ENCODE measurements at regions not wholly inside any gene's neighbourhood (a gene's known extent, or its start where the extent isn't known, plus 50 kb on each side); places are given as distances from the start of the nearest gene placed in this dataset.

DNA sequence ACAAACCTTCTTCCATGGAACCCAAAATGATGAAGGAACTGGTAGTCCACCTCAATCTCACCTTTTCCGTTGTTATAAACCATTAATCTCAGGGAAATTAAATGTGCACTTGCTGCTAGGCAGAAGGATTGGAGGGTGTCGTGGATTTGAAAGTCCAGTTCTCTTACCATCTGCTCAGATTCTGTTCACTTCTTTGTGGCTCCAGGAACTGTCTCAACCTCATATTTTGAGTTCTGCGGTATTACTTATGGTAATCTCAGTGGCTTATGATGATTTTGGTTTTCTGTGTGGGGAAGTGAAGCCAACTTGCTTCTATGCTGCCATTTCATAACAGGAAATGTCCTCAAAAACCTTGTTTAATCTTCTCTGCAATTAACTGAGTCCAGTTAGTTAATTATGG, 136.4 kb downstream of the CDC14C start:
- Histone ChIP-seq H3K27me3 (no peaks in the 10 kb centered on the region), H3K36me3 (no peaks in the 10 kb centered on the region), H3K9me3 (no peaks in the 10 kb centered on the region), H3K4me3 (no peak overlapping the region), H3K27ac (no peak overlapping the region), H3K4me1 (no peaks in the 10 kb centered on the region)
- intact Hi-C loops (cut with DNase I): no loop called here
- DNase-seq (no peak), ATAC-seq (no peak)
- no peak for TF ChIP-seq CTCF (IDR thresholded peaks at IDR 0.05)

- Histone ChIP-seq H3K36me3 (no peaks in the 10 kb centered on the region), H3K4me1 (no peaks in the 10 kb centered on the region), H3K9me3 (no peaks in the 10 kb centered on the region), H3K4me3 (no peak overlapping the region), H3K27me3 (no peaks in the 10 kb centered on the region), H3K27ac (no peak overlapping the region)
- DNase-seq: no peak
- no peak for ATAC-seq
- intact Hi-C loops (cut with DNase I): no loop called here
- no peak for TF ChIP-seq CTCF (IDR thresholded peaks at IDR 0.05)
These were observed 150.2 kb downstream of the CDC14C start for GRCh38 chr7:49074538-49074937.

- H3K36me3 ChIP-seq: no peaks in the 10 kb centered on the region
- H3K27ac ChIP-seq: no peak overlapping the region
- H3K27me3 ChIP-seq: no peaks in the 10 kb centered on the region
- DNase-seq: no peak
- no peaks in the 10 kb centered on the region for H3K9me3 ChIP-seq
- intact Hi-C loops (cut with DNase I): no loop called here
- H3K4me3 ChIP-seq: no peak overlapping the region
- TF ChIP-seq CTCF (IDR thresholded peaks at IDR 0.05): no peak
- ATAC-seq: no peak
- no peaks in the 10 kb centered on the region for H3K4me1 ChIP-seq
These were observed 156.6 kb downstream of the CDC14C start for GRCh38 chr7:49080896-49081475.

- H3K27ac ChIP-seq: no peak overlapping the region
- no peaks in the 10 kb centered on the region for H3K9me3 ChIP-seq
- H3K4me3 ChIP-seq: no peak overlapping the region
- ATAC-seq (no peak), DNase-seq (no peak)
- no peaks in the 10 kb centered on the region for H3K36me3 ChIP-seq
- no peaks in the 10 kb centered on the region for H3K27me3 ChIP-seq
- intact Hi-C loops (cut with DNase I): no loop called here
- no peak for TF ChIP-seq CTCF (IDR thresholded peaks at IDR 0.05)
- no peaks in the 10 kb centered on the region for H3K4me1 ChIP-seq
These were observed 163.7 kb downstream of the CDC14C start for GRCh38 chr7:49088017-49088416.

DNA sequence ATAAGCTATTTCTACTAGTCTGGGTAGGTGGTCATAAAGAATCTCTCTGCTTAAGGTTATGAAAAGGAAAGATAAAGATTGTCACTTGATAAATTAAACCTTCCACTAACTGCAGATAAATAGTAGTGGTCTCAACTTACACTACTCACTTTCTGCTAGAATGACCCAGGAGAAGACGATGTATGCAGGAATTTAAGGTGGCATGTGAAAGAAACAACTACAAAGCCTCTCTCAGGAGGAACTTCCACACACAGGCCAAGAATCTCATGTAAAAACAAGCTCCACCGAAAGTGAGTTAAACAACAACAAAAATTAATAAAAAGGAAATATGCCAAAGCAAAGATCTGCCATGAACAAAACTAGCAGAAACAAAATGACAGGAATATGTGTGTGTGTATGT, 165.4 kb downstream of the CDC14C start:
- DNase-seq: no peak
- Histone ChIP-seq H3K27me3 (no peaks in the 10 kb centered on the region), H3K36me3 (no peaks in the 10 kb centered on the region), H3K4me1 (no peaks in the 10 kb centered on the region), H3K4me3 (no peak overlapping the region), H3K27ac (no peak overlapping the region), H3K9me3 (no peaks in the 10 kb centered on the region)
- ATAC-seq: no peak
- TF ChIP-seq CTCF (IDR thresholded peaks at IDR 0.05): no peak
- intact Hi-C loops (cut with DNase I): no loop called here

- Histone ChIP-seq H3K36me3 (no peaks in the 10 kb centered on the region), H3K27ac (no peak overlapping the region), H3K9me3 (no peaks in the 10 kb centered on the region), H3K4me3 (no peak overlapping the region), H3K4me1 (no peaks in the 10 kb centered on the region), H3K27me3 (no peaks in the 10 kb centered on the region)
- DNase-seq: no peak
- no peak for TF ChIP-seq CTCF (IDR thresholded peaks at IDR 0.05)
- intact Hi-C loops (cut with DNase I): no loop called here
- ATAC-seq: no peak
These were observed 166.7 kb downstream of the CDC14C start for GRCh38 chr7:49091089-49091488.

Data from upper lobe of right lung (tissue), 1 donor.